ENCODE measurements at regions not wholly inside any gene's neighbourhood (a gene's known extent, or its start where the extent isn't known, plus 50 kb on each side); places are given as distances from the start of the nearest gene placed in this dataset.

DNA sequence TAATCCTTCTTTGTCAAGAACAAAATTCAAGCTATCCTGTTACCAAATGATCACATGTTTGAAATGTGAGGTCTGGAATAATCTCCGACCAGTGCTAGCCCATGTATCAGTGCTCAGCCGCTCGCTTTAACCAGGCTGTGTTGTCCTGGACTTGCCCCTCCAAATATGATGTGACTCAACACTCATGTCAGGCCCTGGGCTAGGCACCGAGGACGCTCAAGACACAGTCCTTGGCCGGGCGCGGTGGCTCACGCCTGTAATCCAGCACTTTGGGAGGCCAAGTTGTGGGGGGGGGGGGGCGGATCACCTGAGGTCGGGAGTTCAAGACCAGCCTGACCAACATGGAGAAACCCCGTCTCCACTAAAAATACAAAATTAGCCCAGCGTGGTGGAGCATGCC is 54.1 kb upstream of the WNT7B start:
- H3K27ac ChIP-seq, result no peak overlapping the region
- TF ChIP-seq ZFX (IDR thresholded peaks at IDR 0.05), result no peak
- TF ChIP-seq, protein P1, sequence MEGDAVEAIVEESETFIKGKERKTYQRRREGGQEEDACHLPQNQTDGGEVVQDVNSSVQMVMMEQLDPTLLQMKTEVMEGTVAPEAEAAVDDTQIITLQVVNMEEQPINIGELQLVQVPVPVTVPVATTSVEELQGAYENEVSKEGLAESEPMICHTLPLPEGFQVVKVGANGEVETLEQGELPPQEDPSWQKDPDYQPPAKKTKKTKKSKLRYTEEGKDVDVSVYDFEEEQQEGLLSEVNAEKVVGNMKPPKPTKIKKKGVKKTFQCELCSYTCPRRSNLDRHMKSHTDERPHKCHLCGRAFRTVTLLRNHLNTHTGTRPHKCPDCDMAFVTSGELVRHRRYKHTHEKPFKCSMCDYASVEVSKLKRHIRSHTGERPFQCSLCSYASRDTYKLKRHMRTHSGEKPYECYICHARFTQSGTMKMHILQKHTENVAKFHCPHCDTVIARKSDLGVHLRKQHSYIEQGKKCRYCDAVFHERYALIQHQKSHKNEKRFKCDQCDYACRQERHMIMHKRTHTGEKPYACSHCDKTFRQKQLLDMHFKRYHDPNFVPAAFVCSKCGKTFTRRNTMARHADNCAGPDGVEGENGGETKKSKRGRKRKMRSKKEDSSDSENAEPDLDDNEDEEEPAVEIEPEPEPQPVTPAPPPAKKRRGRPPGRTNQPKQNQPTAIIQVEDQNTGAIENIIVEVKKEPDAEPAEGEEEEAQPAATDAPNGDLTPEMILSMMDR (conservative IDR thresholded peaks at IDR 0.05), result no peak

DNA sequence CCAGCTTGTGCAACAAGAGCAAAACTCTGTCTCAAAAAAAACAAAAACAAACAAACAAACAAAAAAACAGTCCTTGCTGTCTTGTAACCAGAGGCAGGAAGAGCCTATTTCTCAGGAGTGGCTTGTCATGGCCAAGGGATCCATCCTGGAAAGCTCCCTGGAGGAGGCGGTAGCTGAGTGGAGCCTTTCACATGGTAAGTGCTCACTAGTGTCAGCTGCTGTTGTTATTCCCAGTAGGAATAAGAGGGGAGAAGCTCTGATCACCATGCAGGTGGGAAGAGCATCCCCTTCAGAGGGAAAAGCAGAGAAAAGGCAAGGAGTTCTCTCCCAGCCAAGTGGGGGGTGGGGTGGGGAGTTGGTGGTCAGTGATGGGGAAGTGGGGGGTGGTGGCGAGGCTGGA is 54.6 kb upstream of the WNT7B start:
- TF ChIP-seq, protein P1 (conservative IDR thresholded peaks at IDR 0.05), result no peak
- TF ChIP-seq ZFX (IDR thresholded peaks at IDR 0.05), result no peak
- no peak overlapping the region for H3K27ac ChIP-seq

- no peak overlapping the region for H3K27ac ChIP-seq
- no peak for TF ChIP-seq ZFX (IDR thresholded peaks at IDR 0.05)
- TF ChIP-seq, protein P1 (conservative IDR thresholded peaks at IDR 0.05), result no peak
These were observed 55.2 kb upstream of the WNT7B start for GRCh38 chr22:46031965-46032851.

DNA sequence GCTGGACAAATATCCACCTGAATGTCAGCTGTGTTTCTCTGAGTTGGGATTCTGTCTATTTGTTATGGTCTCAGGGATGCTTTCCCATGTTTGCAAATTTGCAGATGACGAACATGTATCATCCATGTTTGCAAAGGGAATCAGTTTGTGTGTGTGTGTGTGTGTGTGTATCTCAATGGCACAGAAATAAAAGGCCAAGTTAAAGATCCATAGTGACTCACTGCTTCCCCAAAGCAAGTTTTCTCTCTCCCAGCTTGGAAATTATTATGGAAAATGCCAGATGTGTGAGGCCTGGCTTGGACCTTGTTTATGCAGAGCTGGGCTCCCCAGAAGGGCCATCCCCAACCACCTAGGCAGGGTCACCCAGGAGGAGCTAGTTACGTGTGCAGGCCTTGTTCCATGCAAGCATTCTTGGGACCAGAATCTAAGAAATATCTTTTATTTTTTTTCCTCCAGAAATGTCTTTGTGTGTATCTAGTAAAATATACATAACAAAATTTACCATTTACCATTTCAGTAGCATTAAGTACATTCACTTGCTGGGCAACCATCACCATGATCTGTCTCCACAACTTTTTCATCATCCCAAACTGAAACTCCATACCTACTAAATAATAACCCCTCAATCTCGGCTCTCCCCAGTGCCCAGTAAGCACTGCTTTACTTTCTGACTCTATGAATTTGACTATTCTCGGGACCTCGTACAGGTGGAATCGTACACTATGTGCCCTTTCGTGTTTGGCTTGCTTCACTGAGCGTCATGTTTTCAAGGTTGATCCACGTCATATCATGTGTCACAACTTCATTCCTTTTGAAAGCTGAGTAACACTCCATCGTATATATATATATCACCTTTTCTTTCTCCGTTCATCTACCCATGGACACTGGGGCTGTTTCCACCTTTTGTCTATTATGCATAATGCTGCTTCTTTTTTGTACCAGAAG is 56.6 kb upstream of the WNT7B start:
- no peak overlapping the region for H3K27ac ChIP-seq
- no peak for TF ChIP-seq ZFX (IDR thresholded peaks at IDR 0.05)

DNA sequence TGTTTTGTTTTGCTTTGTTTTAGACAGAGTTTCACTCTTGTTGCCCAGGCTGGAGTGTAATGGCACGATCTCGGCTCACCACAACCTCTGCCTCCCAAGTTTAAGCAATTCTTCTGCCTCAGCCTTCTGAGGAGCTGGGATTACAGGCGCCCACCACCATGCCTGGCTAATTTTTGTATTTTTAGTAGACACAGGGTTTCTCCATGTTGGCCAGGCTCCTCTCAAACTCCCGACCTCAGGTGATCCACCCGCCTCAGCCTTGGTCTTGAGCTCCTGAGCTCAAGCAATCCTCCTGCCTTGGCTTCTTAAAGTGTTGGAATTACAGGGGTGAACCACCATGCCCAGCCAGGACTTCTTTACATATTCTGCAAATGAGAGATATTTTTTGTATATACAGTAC is 57.5 kb upstream of the WNT7B start:
- H3K27ac ChIP-seq, result peak overlapping the region; percentile 25; the same call in 1 of the 2 replicates

GRCh38 chr22:46035380-46035741 is 58.4 kb upstream of the WNT7B start:
- H3K27ac ChIP-seq, result no peak overlapping the region
- TF ChIP-seq, protein P1 (conservative IDR thresholded peaks at IDR 0.05), result no peak
- no peak for TF ChIP-seq ZFX (IDR thresholded peaks at IDR 0.05)

DNA sequence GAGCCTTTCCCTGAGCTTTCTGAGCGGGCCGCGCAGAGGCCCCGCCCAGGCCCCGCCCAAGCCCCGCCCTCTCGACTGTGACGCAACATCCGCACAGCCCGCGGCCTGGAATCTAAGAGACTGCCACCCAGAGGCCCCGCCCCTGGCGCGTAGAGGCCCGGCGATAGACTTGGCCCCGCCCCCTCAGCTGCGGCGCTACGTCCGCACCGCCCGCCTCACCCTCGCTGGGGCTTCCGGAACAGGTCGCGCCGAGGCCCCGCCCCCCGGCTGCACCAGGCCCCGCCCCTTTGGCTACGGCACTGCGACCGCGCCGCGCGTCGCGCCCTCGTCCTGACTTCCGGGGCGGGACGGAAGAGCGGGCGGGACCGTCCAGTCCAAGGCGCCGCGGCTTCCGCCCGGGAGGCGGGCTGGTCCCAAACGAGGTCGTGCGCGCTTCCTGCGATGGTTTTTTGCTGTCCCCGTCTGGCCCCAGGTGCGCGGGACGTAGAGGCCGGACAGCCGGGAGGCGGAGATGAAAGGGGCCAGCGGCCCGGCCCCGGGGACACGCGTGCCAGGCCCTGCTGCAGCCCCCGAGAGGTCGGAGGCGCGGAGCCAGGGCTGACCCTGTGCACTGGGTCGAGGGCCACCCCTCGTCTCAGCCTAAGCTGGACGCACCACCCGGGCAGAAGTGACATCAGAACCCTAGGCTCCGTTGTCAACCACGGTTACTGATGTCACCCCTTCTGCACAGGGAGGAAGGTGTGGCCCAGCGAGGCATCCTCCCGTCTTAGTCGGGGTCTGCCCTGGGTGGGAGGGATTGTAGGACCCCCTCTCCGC is 59.0 kb upstream of the WNT7B start:
- TF ChIP-seq, protein P1 (conservative IDR thresholded peaks at IDR 0.05), result no peak
- no peak for TF ChIP-seq ZFX (IDR thresholded peaks at IDR 0.05)

More for the DNA sequence above, 59.0 kb upstream of the WNT7B start:
- H3K27ac ChIP-seq, result peak overlapping the region; percentile 98

Measured in C4-2B (cell line).